Erythroblast (primary cell): ENCODE measurements at regions not wholly inside any gene's neighbourhood (a gene's known extent, or its start where the extent isn't known, plus 50 kb on each side); places are given as distances from the start of the nearest gene placed in this dataset.

Source experiments
- GATA1 ChIP-seq: IDR thresholded peaks from 2 replicates; pipeline ENCODE4 v1.6.1; 2011; ENCODE audit warnings: low read depth, mild to moderate bottlenecking, control low read depth, low read length, moderate library complexity
- POLR2A ChIP-seq: IDR thresholded peaks from 2 replicates; pipeline ENCODE4 v1.6.1; 2011; ENCODE audit warnings: mild to moderate bottlenecking, low read length

DNA sequence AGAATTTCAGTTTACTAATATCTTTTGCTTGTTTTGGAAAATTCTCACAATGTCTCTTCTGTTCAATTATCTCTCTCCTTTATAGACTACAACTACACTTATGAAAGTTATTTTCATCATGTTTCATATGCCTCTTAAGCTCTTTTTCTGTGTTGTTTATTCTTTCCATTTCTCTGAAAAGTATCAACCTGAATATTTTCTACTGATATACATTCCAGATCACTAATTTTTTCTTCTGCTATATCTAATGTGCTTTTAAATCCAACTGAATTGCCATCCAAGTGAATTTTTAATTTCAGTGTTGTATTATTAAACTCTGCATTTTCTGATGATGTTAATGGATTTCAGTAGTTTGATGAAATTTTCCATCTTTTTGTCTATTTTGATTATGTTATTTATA is 301.3 kb downstream of the HRH4 start:
- TF ChIP-seq POLR2A: no peak
- no peak for TF ChIP-seq GATA1
